K562 (cell line): ENCODE measurements at regions not wholly inside any gene's neighbourhood (a gene's known extent, or its start where the extent isn't known, plus 50 kb on each side); places are given as distances from the start of the nearest gene placed in this dataset.
A peak's percentile ranks its signal among the peaks of the same experiment; 100 is the strongest.

ENCODE experiments used
- ATAC-seq: fragments of 200-7000 bp; cut with Tn5 transposase; 3 replicates; pipeline ENCODE4 v1.9.1; 2020; ENCODE audit warnings: moderate library complexity
- BruUV-seq: library from RNA; stranded (reverse); fragments of 400-500 nt; replicated peaks from 2 replicates; lab custom pipeline; 2021; lab: Mats Ljungman, UMichigan
- CTCF ChIA-PET: fragments of 300-600 bp; formaldehyde crosslinking; extraction: SDS; loops from one replicate; lab custom pipeline; 2021; ENCODE audit warnings: low intra/inter-chr PET ratio; lab: Yijun Ruan, JAX
- POLR2A ChIA-PET: fragments of 300-600, 350-650 bp; sonication (Branson Sonifier 250); formaldehyde crosslinking; extraction: SDS; loops from one replicate; lab custom pipeline; 2021; ENCODE audit warnings: antibody characterized with exemption, inconsistent platforms; lab: Yijun Ruan, JAX
- DNase-seq, 4 experiments: peaks; one replicate each; pipeline versions ENCODE4 v3.0.0 to v3.0.0-alpha.2; 2011 to 2018; ENCODE audit warnings: low spot score in 3 of 4, mixed read lengths in 3 of 4; ENCODE audit errors: extremely low read depth in 1 of 4
- FAIRE-seq: peaks from 2 replicates; lab custom pipeline; 2011; peaks lifted over from hg19 to GRCh38; lab: Jason Lieb, UNC
- H2AFZ ChIP-seq: 2 replicates; pipeline ENCODE4 v1.6.0; 2011; ENCODE audit warnings: low read depth, low read length, control low read depth, inconsistent platforms
- H3K27ac ChIP-seq: fragments of 200-600 bp; 3 replicates; pipeline ENCODE4 v1.8.0; 2011; ENCODE audit warnings: low read depth, mild to moderate bottlenecking, control low read depth, inconsistent platforms, low read length, moderate library complexity, mixed read lengths; ENCODE audit errors: extremely low read depth
- H3K27me3 ChIP-seq, 2 experiments: fragments of 300-600 bp in 1 of 2; 2 replicates in 1 of 2; 3 replicates in 1 of 2; pipeline versions ENCODE4 v1.6.0 to v1.8.0; 2011; ENCODE audit warnings: inconsistent platforms in 2 of 2, low read length in 2 of 2, mild to moderate bottlenecking in 1 of 2, mixed read lengths in 1 of 2, moderate library complexity in 1 of 2; ENCODE audit not compliant: control insufficient read depth in 2 of 2, insufficient read depth in 2 of 2
- H3K36me3 ChIP-seq: fragments of 300-600 bp; 3 replicates; pipeline ENCODE4 v1.8.0; 2011; ENCODE audit warnings: mild to moderate bottlenecking, low read length, inconsistent platforms; ENCODE audit not compliant: control insufficient read depth, insufficient read depth
- H3K4me1 ChIP-seq, 2 experiments: fragments of 200-600 bp in 1 of 2; replicated peaks in 1 of 2; 2 replicates in 1 of 2; 3 replicates in 1 of 2; pipeline versions ENCODE4 v1.5.1 to v1.8.0; 2011; ENCODE audit warnings: inconsistent platforms in 2 of 2, low read length in 2 of 2, mild to moderate bottlenecking in 1 of 2, mixed read lengths in 1 of 2, moderate library complexity in 1 of 2; ENCODE audit not compliant: control insufficient read depth in 2 of 2, insufficient read depth in 2 of 2
- H3K4me2 ChIP-seq: 2 replicates; pipeline ENCODE4 v1.6.1; 2011; ENCODE audit warnings: low read length, control low read depth, inconsistent platforms, mixed read lengths; ENCODE audit not compliant: insufficient read depth
- H3K4me3 ChIP-seq: fragments of 200-600 bp; sonication (generic), shearing (Covaris generic); 2 replicates; pipeline ENCODE4 v1.5.1; 2016; ENCODE audit warnings: control low read depth, inconsistent platforms
- H3K79me2 ChIP-seq: fragments of 200-600 bp; 3 replicates; pipeline ENCODE4 v1.8.0; 2011; ENCODE audit warnings: low read length, inconsistent platforms; ENCODE audit not compliant: control insufficient read depth, insufficient read depth
- H3K9ac ChIP-seq, 2 experiments: 2 replicates each; pipeline versions ENCODE4 v1.6.0 to v1.6.1; 2011; ENCODE audit warnings: low read depth in 2 of 2, low read length in 2 of 2, control low read depth in 1 of 2, inconsistent platforms in 1 of 2, mild to moderate bottlenecking in 1 of 2, mixed read lengths in 1 of 2; ENCODE audit not compliant: insufficient read depth in 1 of 2
- H3K9me1 ChIP-seq: one replicate; pipeline ENCODE4 v1.6.0; 2011; ENCODE audit warnings: inconsistent platforms, mild to moderate bottlenecking, low read length, moderate library complexity; ENCODE audit not compliant: control insufficient read depth, insufficient read depth
- H3K9me3 ChIP-seq: replicated peaks from 2 replicates; pipeline ENCODE4 v1.5.1; 2011; ENCODE audit warnings: low read depth, low read length, inconsistent platforms; ENCODE audit not compliant: control insufficient read depth, insufficient read depth
- H4K20me1 ChIP-seq: replicated peaks from 2 replicates; pipeline ENCODE4 v1.6.1; 2011; ENCODE audit warnings: low read length, inconsistent platforms, mixed read lengths; ENCODE audit not compliant: control insufficient read depth, insufficient read depth
- CTBP1 ChIP-seq: fragments of 450-650 bp; IDR thresholded peaks from 2 replicates; pipeline ENCODE4 v1.6.1; 2016; ENCODE audit warnings: borderline replicate concordance
- E2F8 ChIP-seq: fragments of 450-650 bp; IDR thresholded peaks from 2 replicates; pipeline ENCODE4 v1.7.1; 2018; ENCODE audit warnings: mild to moderate bottlenecking, low read depth; ENCODE audit not compliant: partially characterized antibody
- KAT8 ChIP-seq: fragments of 450-650 bp; IDR thresholded peaks from 2 replicates; pipeline ENCODE4 v1.6.1; 2016; ENCODE audit warnings: low read depth, mild to moderate bottlenecking
- PHB ChIP-seq: fragments of 250-450 bp; sonication (Bioruptor Pico); IDR thresholded peaks from 2 replicates; pipeline ENCODE4 v1.5.0; 2021
- SUPT5H ChIP-seq: fragments of 450-650 bp; IDR thresholded peaks from 2 replicates; pipeline ENCODE4 v1.6.1; 2016
- ZC3H11A ChIP-seq: IDR thresholded peaks from 2 replicates; pipeline ENCODE4 v1.6.1; 2012; ENCODE audit warnings: low read depth, low read length, improper control_type of control experiment
- ZMIZ1 ChIP-seq, 2 experiments: fragments of 150-350 bp in 1 of 2; IDR thresholded peaks; 2 replicates each; pipeline ENCODE4 v1.6.1; 2012 to 2016; ENCODE audit warnings: low read depth in 2 of 2, low read length in 2 of 2, mild to moderate bottlenecking in 1 of 2, moderate library complexity in 1 of 2
- ZNF146 ChIP-seq: IDR thresholded peaks from one replicate; pipeline ENCODE4 v1.6.1; 2018; ENCODE audit warnings: missing compliant biosample characterization; ENCODE audit not compliant: unreplicated experiment
- WGBS: fragments of 100-300 bp; shearing (Covaris generic); methylation state at CpG from one replicate; pipeline ENCODE4 v1.1.6; 2016; ENCODE audit warnings: low coverage, mixed read lengths; ENCODE audit not compliant: insufficient coverage; ENCODE audit errors: missing lambda C conversion rate; 5-methylcytosine and 5-hydroxymethylcytosine counted together
- in situ Hi-C: fragments of 300-500 bp; cut with MboI; formaldehyde crosslinking; loops from 4 replicates; pipeline ENCODE4 v1.15.0; 2018; ENCODE audit warnings: inconsistent platforms, mixed read lengths
- intact Hi-C: fragments of 100-400 bp; cut with micrococcal nuclease; formaldehyde crosslinking; loops from 2 replicates; pipeline ENCODE4 v1.14.2; 2022
- TF ChIP-seq, protein P1 (sequence below): fragments of 450-650 bp; IDR thresholded peaks from 2 replicates; pipeline ENCODE4 v1.6.1; 2018; ENCODE audit not compliant: partially characterized antibody

GRCh38 chr15:79529157-79529785 is 97.1 kb downstream of the MINAR1 start:
- no peaks in the 10 kb centered on the region for H4K20me1 ChIP-seq
- 0% methylated on average over 7 of the region's 8 CpGs for WGBS
- DNase-seq (no peak), FAIRE-seq (peak; percentile 6), ATAC-seq (no peak)
- ChIA-PET POLR2A (no interaction called here), CTCF (no interaction called here)
- no peaks in the 10 kb centered on the region for H3K9me3 ChIP-seq
- H3K79me2 ChIP-seq: no peaks in the 10 kb centered on the region
- intact Hi-C loops (no loop called here), in situ Hi-C loops (no loop called here)
- H3K27ac ChIP-seq: no peak overlapping the region
- peaks cover 0 to 5% of the 10 kb centered on the region in 2 experiments; a peak in 2 of 5 replicates for H3K27me3 ChIP-seq
- no peak overlapping the region for H3K4me2 ChIP-seq
- BruUV-seq: no TSS peak
- no peaks in the 10 kb centered on the region for H3K4me1 ChIP-seq
- no peak overlapping the region for H3K4me3 ChIP-seq
- no peaks in the 10 kb centered on the region for H3K9me1 ChIP-seq
- H3K9ac ChIP-seq: no peak overlapping the region
- H3K36me3 ChIP-seq: no peaks in the 10 kb centered on the region
- no peak overlapping the region for H2AFZ ChIP-seq
- no peak for TF ChIP-seq ZMIZ1 (IDR thresholded peaks at IDR 0.05; ENCODE audit: low read depth in 2 of 2, low read length in 2 of 2)
- no peak for TF ChIP-seq PHB (CRISPR knock-in tag)
- no peak for TF ChIP-seq ZNF146 (CRISPR knock-in tag)
- TF ChIP-seq E2F8: no peak
- no peak for TF ChIP-seq ZC3H11A
- no peak for TF ChIP-seq CTBP1
- TF ChIP-seq, protein P1, sequence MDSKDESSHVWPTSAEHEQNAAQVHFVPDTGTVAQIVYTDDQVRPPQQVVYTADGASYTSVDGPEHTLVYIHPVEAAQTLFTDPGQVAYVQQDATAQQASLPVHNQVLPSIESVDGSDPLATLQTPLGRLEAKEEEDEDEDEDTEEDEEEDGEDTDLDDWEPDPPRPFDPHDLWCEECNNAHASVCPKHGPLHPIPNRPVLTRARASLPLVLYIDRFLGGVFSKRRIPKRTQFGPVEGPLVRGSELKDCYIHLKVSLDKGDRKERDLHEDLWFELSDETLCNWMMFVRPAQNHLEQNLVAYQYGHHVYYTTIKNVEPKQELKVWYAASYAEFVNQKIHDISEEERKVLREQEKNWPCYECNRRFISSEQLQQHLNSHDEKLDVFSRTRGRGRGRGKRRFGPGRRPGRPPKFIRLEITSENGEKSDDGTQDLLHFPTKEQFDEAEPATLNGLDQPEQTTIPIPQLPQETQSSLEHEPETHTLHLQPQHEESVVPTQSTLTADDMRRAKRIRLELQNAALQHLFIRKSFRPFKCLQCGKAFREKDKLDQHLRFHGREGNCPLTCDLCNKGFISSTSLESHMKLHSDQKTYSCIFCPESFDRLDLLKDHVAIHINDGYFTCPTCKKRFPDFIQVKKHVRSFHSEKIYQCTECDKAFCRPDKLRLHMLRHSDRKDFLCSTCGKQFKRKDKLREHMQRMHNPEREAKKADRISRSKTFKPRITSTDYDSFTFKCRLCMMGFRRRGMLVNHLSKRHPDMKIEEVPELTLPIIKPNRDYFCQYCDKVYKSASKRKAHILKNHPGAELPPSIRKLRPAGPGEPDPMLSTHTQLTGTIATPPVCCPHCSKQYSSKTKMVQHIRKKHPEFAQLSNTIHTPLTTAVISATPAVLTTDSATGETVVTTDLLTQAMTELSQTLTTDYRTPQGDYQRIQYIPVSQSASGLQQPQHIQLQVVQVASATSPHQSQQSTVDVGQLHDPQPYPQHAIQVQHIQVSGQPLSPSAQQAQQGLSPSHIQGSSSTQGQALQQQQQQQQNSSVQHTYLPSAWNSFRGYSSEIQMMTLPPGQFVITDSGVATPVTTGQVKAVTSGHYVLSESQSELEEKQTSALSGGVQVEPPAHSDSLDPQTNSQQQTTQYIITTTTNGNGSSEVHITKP: no peak
- TF ChIP-seq SUPT5H: no peak
- TF ChIP-seq KAT8: no peak
